Transverse colon (tissue), 4 donors: ENCODE measurements at regions not wholly inside any gene's neighbourhood (a gene's known extent, or its start where the extent isn't known, plus 50 kb on each side); places are given as distances from the start of the nearest gene placed in this dataset.

Source experiments
- CTCF ChIP-seq, 5 experiments: fragments of 200-600 bp in 3 of 5; fragments of 450-650 bp in 2 of 5; sonication (generic) in 3 of 5; IDR thresholded peaks; 1 replicate in 2 of 5; 2 replicates in 3 of 5; pipeline ENCODE4 v1.5.1; 2016 to 2017; ENCODE audit warnings: antibody characterized with exemption in 5 of 5, inconsistent platforms in 3 of 5, mild to moderate bottlenecking in 2 of 5, moderate library complexity in 1 of 5
- EP300 ChIP-seq: sonication (generic); formaldehyde crosslinking; IDR thresholded peaks from one replicate; pipeline ENCODE4 v1.6.1; 2017; ENCODE audit warnings: antibody characterized with exemption, low read depth
- POLR2A ChIP-seq: fragments of 450-650 bp; IDR thresholded peaks from one replicate; pipeline ENCODE4 v1.6.1; 2016; ENCODE audit warnings: antibody characterized with exemption, mild to moderate bottlenecking, moderate library complexity
- POLR2AphosphoS5 ChIP-seq, 3 donors: sonication (generic); formaldehyde crosslinking; IDR thresholded peaks; one replicate each; pipeline ENCODE4 v1.6.1; 2016; ENCODE audit warnings: antibody characterized with exemption in 3 of 3

- TF ChIP-seq EP300 = no peak
- TF ChIP-seq POLR2A = no peak
- no peak for TF ChIP-seq POLR2AphosphoS5 (IDR thresholded peaks at IDR 0.05)
- no peak for TF ChIP-seq CTCF (IDR thresholded peaks at IDR 0.05)
Observed at GRCh38 chrX:5702890-5703289, 525.8 kb downstream of the NLGN4X start.
